ENCODE measurements at regions not wholly inside any gene's neighbourhood (a gene's known extent, or its start where the extent isn't known, plus 50 kb on each side); places are given as distances from the start of the nearest gene placed in this dataset.

GRCh38 chr15:77798151-77798835, 165.6 kb upstream of the LINGO1 start:
- TF ChIP-seq EZH2 (IDR thresholded peaks at IDR 0.05; ENCODE audit: borderline replicate concordance, insufficient read depth, low read length, poor library complexity, severe bottlenecking) (no peak), CTCF (IDR thresholded peaks at IDR 0.05; ENCODE audit: poor library complexity, severe bottlenecking) (no peak), POLR2AphosphoS5 (IDR thresholded peaks at IDR 0.05) (no peak), TAF1 (IDR thresholded peaks at IDR 0.05; ENCODE audit: low read depth) (no peak)

Measured in neural cell (in vitro differentiated cells).